Endothelial cell of umbilical vein (primary cell): ENCODE measurements at regions not wholly inside any gene's neighbourhood (a gene's known extent, or its start where the extent isn't known, plus 50 kb on each side); places are given as distances from the start of the nearest gene placed in this dataset.

Experiments used
- CTCF ChIP-seq, 2 donors: IDR thresholded peaks; 1 replicate in 1 of 2; 2 replicates in 1 of 2; pipeline ENCODE4 v1.5.1; 2011; ENCODE audit warnings: low read length in 2 of 2, mild to moderate bottlenecking in 2 of 2, moderate library complexity in 2 of 2, control low read depth in 1 of 2, inconsistent platforms in 1 of 2, low read depth in 1 of 2; ENCODE audit not compliant: insufficient read depth in 1 of 2; ENCODE audit errors: extremely low read depth in 1 of 2
- EZH2 ChIP-seq: IDR thresholded peaks from 2 replicates; pipeline ENCODE4 v1.6.1; 2012; ENCODE audit warnings: borderline replicate concordance, low read depth, mild to moderate bottlenecking, moderate library complexity, low read length, inconsistent platforms; ENCODE audit not compliant: severe bottlenecking
- MAX ChIP-seq: IDR thresholded peaks from 2 replicates; pipeline ENCODE4 v1.6.1; 2011; ENCODE audit not compliant: insufficient read depth, insufficient read length
- POLR2A ChIP-seq: IDR thresholded peaks from 2 replicates; pipeline ENCODE4 v1.6.1; 2012; ENCODE audit warnings: low read depth, mild to moderate bottlenecking, control low read depth, low read length

- TF ChIP-seq CTCF (IDR thresholded peaks at IDR 0.05; ENCODE audit: extremely low read depth in 1 of 2, insufficient read depth in 1 of 2, low read depth in 1 of 2, low read length in 2 of 2): no peak
- no peak for TF ChIP-seq EZH2
- no peak for TF ChIP-seq POLR2A
- TF ChIP-seq MAX: no peak
Observed at GRCh38 chr3:157876556-157876955, 229.7 kb downstream of the SHOX2 start.
